Body of pancreas (tissue), 4 donors: ENCODE measurements at regions not wholly inside any gene's neighbourhood (a gene's known extent, or its start where the extent isn't known, plus 50 kb on each side); places are given as distances from the start of the nearest gene placed in this dataset.

ENCODE experiments used
- ATAC-seq: fragments of 150-250 bp; one replicate; pipeline ENCODE4 v1.9.1; 2016
- DNase-seq, 4 donors: peaks; one replicate each; pipeline ENCODE4 v3.0.0-alpha.2; 2019
- H3K27ac ChIP-seq, 4 donors: fragments of 200-600 bp; sonication (generic); 1 replicate in 3 of 4; 2 replicates in 1 of 4; pipeline versions ENCODE4 v1.5.1 to v1.6.1; 2016 to 2019; ENCODE audit warnings: mild to moderate bottlenecking in 1 of 4, mixed read lengths in 1 of 4, moderate library complexity in 1 of 4
- H3K27me3 ChIP-seq, 2 donors: fragments of 200-600 bp; sonication (generic); one replicate each; pipeline ENCODE4 v1.6.0; 2016; ENCODE audit warnings: mild to moderate bottlenecking in 1 of 2
- H3K36me3 ChIP-seq, 2 donors: fragments of 200-600 bp; sonication (generic); replicated peaks in 1 of 2; 2 replicates each; pipeline ENCODE4 v1.5.1; 2016; ENCODE audit warnings: low read depth in 2 of 2; ENCODE audit not compliant: insufficient read depth in 1 of 2
- H3K4me1 ChIP-seq: fragments of 200-600 bp; sonication (generic); one replicate; pipeline ENCODE4 v1.6.0; 2016
- H3K4me3 ChIP-seq, 2 donors: fragments of 200-600 bp; sonication (generic); 1 replicate in 1 of 2; 2 replicates in 1 of 2; pipeline ENCODE4 v1.5.1; 2016 to 2019
- H3K9me3 ChIP-seq, 3 donors: fragments of 200-600 bp; sonication (generic); 1 replicate in 2 of 3; 2 replicates in 1 of 3; pipeline ENCODE4 v1.5.1; 2016
- CTCF ChIP-seq, 7 experiments: fragments of 450-650 bp in 4 of 7; fragments of 200-600 bp in 3 of 7; sonication (generic) in 3 of 7; IDR thresholded peaks; one replicate each; pipeline ENCODE4 v1.5.1; 2016 to 2019; ENCODE audit warnings: antibody characterized with exemption in 7 of 7
- POLR2A ChIP-seq, 3 donors: fragments of 450-650 bp; IDR thresholded peaks; one replicate each; pipeline ENCODE4 v1.6.1; 2016; ENCODE audit warnings: antibody characterized with exemption in 3 of 3, mild to moderate bottlenecking in 2 of 3
- WGBS, 2 donors: methylation state at CpG; one replicate each; pipeline ENCODE4 v1.1.5; 2017; 5-methylcytosine and 5-hydroxymethylcytosine counted together
- intact Hi-C: fragments of 100-400 bp; cut with DNase I; formaldehyde crosslinking; loops from one replicate; pipeline ENCODE4 v1.15.1; 2023

GRCh38 chr16:54993106-54993895, 62.6 kb downstream of the IRX5 start:
- no peaks in the 10 kb centered on the region for H3K36me3 ChIP-seq
- WGBS, 2 donors: 56 to 59% methylated on average over 2 of the region's 2 CpGs
- no peak for TF ChIP-seq CTCF (IDR thresholded peaks at IDR 0.05)
- no peak for TF ChIP-seq POLR2A (IDR thresholded peaks at IDR 0.05)
- H3K27ac ChIP-seq: no peak overlapping the region
- H3K4me3 ChIP-seq: no peak overlapping the region
- intact Hi-C loops: no loop called here
- no peaks in the 10 kb centered on the region for H3K4me1 ChIP-seq
- no peak for DNase-seq
- no peaks in the 10 kb centered on the region for H3K27me3 ChIP-seq
- no peak for ATAC-seq
- H3K9me3 ChIP-seq: no peaks in the 10 kb centered on the region

- no peak overlapping the region for H3K4me3 ChIP-seq
- 64 to 70% methylated on average over 7 of the region's 7 CpGs for WGBS, 2 donors
- H3K27me3 ChIP-seq: no peaks in the 10 kb centered on the region
- H3K9me3 ChIP-seq: no peaks in the 10 kb centered on the region
- no peaks in the 10 kb centered on the region for H3K4me1 ChIP-seq
- TF ChIP-seq CTCF (IDR thresholded peaks at IDR 0.05) (no peak), POLR2A (IDR thresholded peaks at IDR 0.05) (no peak)
- no peak overlapping the region for H3K27ac ChIP-seq
- DNase-seq: no peak
- no peak for ATAC-seq
- no peaks in the 10 kb centered on the region for H3K36me3 ChIP-seq
- intact Hi-C loops: no loop called here
These were observed 65.5 kb downstream of the IRX5 start for GRCh38 chr16:54996186-54996585.

GRCh38 chr16:54998834-54999233, 68.2 kb downstream of the IRX5 start:
- intact Hi-C loops: no loop called here
- 13 to 24% methylated on average over 1 of the region's 1 CpG for WGBS, 2 donors

GRCh38 chr16:54999481-54999880, 68.8 kb downstream of the IRX5 start:
- Histone ChIP-seq H3K9me3 (no peaks in the 10 kb centered on the region), H3K36me3 (no peaks in the 10 kb centered on the region), H3K4me1 (no peaks in the 10 kb centered on the region), H3K4me3 (no peak overlapping the region), H3K27me3 (no peaks in the 10 kb centered on the region), H3K27ac (no peak overlapping the region)
- WGBS, 2 donors: 32 to 35% methylated on average over 8 to 11 of the region's 11 CpGs
- TF ChIP-seq POLR2A (IDR thresholded peaks at IDR 0.05) (no peak), CTCF (IDR thresholded peaks at IDR 0.05) (no peak)
- DNase-seq (no peak), ATAC-seq (no peak)
- intact Hi-C loops: no loop called here

More at GRCh38 chr16:54998834-54999233, 68.2 kb downstream of the IRX5 start:
- no peaks in the 10 kb centered on the region for H3K9me3 ChIP-seq
- DNase-seq (no peak), ATAC-seq (no peak)
- no peak overlapping the region for H3K4me3 ChIP-seq
- TF ChIP-seq CTCF (IDR thresholded peaks at IDR 0.05): no peak
- TF ChIP-seq POLR2A (IDR thresholded peaks at IDR 0.05): no peak
- H3K36me3 ChIP-seq: no peaks in the 10 kb centered on the region
- H3K4me1 ChIP-seq: no peaks in the 10 kb centered on the region
- H3K27ac ChIP-seq: no peak overlapping the region
- no peaks in the 10 kb centered on the region for H3K27me3 ChIP-seq

GRCh38 chr16:55000595-55000994, 69.9 kb downstream of the IRX5 start:
- no peak for DNase-seq
- Histone ChIP-seq H3K27ac (no peak overlapping the region), H3K4me3 (no peak overlapping the region), H3K4me1 (no peaks in the 10 kb centered on the region), H3K27me3 (no peaks in the 10 kb centered on the region), H3K36me3 (no peaks in the 10 kb centered on the region), H3K9me3 (no peaks in the 10 kb centered on the region)
- no peak for ATAC-seq
- WGBS, 2 donors: 24 to 33% methylated on average over 4 of the region's 4 CpGs
- TF ChIP-seq CTCF (IDR thresholded peaks at IDR 0.05) (no peak), POLR2A (IDR thresholded peaks at IDR 0.05) (no peak)
- intact Hi-C loops: no loop called here
